Suprapubic skin (tissue), 4 donors: ENCODE measurements at regions not wholly inside any gene's neighbourhood (a gene's known extent, or its start where the extent isn't known, plus 50 kb on each side); places are given as distances from the start of the nearest gene placed in this dataset.

Experiments used
- DNase-seq, 2 donors: peaks; one replicate each; pipeline ENCODE4 v3.0.0-alpha.2; 2019; ENCODE audit warnings: low spot score in 2 of 2
- H3K27ac ChIP-seq: fragments of 200-600 bp; sonication (generic); one replicate; pipeline ENCODE4 v1.5.1; 2019
- H3K27me3 ChIP-seq: fragments of 200-600 bp; sonication (generic); one replicate; pipeline ENCODE4 v1.5.1; 2019
- H3K36me3 ChIP-seq: fragments of 200-600 bp; sonication (generic); one replicate; pipeline ENCODE4 v1.5.1; 2019
- H3K4me1 ChIP-seq: fragments of 200-600 bp; sonication (generic); one replicate; pipeline ENCODE4 v1.5.1; 2019
- H3K4me3 ChIP-seq: fragments of 200-600 bp; sonication (generic); one replicate; pipeline ENCODE4 v1.5.1; 2019; ENCODE audit warnings: mild to moderate bottlenecking
- H3K9me3 ChIP-seq: fragments of 200-600 bp; sonication (generic); one replicate; pipeline ENCODE4 v1.5.1; 2019
- CTCF ChIP-seq, 2 donors: fragments of 200-600 bp in 1 of 2; fragments of 450-650 bp in 1 of 2; sonication (generic) in 1 of 2; IDR thresholded peaks; one replicate each; pipeline ENCODE4 v1.5.1; 2016 to 2019; ENCODE audit warnings: antibody characterized with exemption in 2 of 2, mild to moderate bottlenecking in 1 of 2, moderate library complexity in 1 of 2
- EP300 ChIP-seq: sonication (generic); formaldehyde crosslinking; IDR thresholded peaks from one replicate; pipeline ENCODE4 v1.6.1; 2017; ENCODE audit warnings: antibody characterized with exemption
- POLR2A ChIP-seq, 2 donors: fragments of 450-650 bp; IDR thresholded peaks; one replicate each; pipeline ENCODE4 v1.6.1; 2017; ENCODE audit warnings: antibody characterized with exemption in 2 of 2, mild to moderate bottlenecking in 2 of 2, moderate library complexity in 2 of 2
- POLR2AphosphoS5 ChIP-seq, 3 donors: sonication (generic); formaldehyde crosslinking; IDR thresholded peaks; one replicate each; pipeline ENCODE4 v1.6.1; 2017; ENCODE audit warnings: antibody characterized with exemption in 3 of 3
- WGBS: methylation state at CpG from one replicate; pipeline ENCODE4 v1.1.5; 2018; 5-methylcytosine and 5-hydroxymethylcytosine counted together

DNA sequence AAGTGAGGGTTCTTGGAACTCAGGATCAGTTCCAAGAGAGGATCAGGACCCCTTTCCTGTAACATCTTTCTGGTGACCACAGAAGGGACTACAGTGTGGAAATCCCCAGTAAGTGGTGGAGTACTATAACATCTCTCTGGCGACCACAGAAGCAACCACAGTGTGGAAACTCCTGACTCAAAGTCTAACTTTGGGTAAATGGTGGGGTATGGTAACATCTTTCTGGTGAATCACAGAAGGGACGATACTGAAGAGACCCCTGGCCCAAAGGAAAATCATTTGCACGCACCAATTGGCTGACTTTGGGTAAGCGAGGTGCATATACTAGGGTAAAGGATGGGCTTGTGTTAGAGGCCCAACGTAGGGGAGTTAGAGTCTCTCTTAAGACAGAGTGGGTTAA lies 56.3 kb upstream of the GULP1 start:
- H3K4me1 ChIP-seq, result no peaks in the 10 kb centered on the region
- no peaks in the 10 kb centered on the region for H3K36me3 ChIP-seq
- H3K4me3 ChIP-seq, result no peak overlapping the region
- no peak for DNase-seq
- H3K9me3 ChIP-seq, result no peaks in the 10 kb centered on the region
- no peak overlapping the region for H3K27ac ChIP-seq
- WGBS, result 87% methylated on average over 5 of the region's 5 CpGs
- H3K27me3 ChIP-seq, result no peaks in the 10 kb centered on the region
- TF ChIP-seq POLR2AphosphoS5 (IDR thresholded peaks at IDR 0.05), result no peak
- TF ChIP-seq EP300, result no peak
- no peak for TF ChIP-seq CTCF (IDR thresholded peaks at IDR 0.05)
- TF ChIP-seq POLR2A (IDR thresholded peaks at IDR 0.05), result no peak

DNA sequence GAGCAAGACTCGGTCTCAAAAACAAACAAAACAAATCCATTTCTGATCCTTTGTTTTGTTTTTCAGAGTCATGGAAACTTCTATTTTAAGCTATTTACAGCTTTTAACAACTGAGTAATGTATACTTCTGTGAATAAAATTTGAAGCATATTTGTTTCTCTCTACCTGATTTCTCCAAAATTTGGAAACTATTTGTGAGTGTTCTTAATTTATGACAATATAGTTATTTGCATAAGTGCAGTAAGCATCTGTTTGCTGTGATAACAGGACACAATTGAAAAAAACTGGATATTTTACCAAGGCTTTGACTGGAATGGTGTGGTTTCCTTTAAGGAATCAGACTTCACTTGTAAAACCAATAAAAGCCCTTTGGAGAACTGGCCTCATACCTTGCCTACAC lies 53.3 kb upstream of the GULP1 start:
- Histone ChIP-seq H3K27ac (no peak overlapping the region), H3K27me3 (no peaks in the 10 kb centered on the region), H3K4me1 (no peaks in the 10 kb centered on the region), H3K4me3 (no peak overlapping the region), H3K36me3 (no peaks in the 10 kb centered on the region), H3K9me3 (no peaks in the 10 kb centered on the region)
- 45% methylated on average over 1 of the region's 1 CpG for WGBS
- no peak for TF ChIP-seq POLR2A (IDR thresholded peaks at IDR 0.05)
- TF ChIP-seq POLR2AphosphoS5 (IDR thresholded peaks at IDR 0.05), result no peak
- no peak for TF ChIP-seq CTCF (IDR thresholded peaks at IDR 0.05)
- no peak for TF ChIP-seq EP300
- DNase-seq, result no peak
